Heart left ventricle (tissue), 16 donors: ENCODE measurements at regions not wholly inside any gene's neighbourhood (a gene's known extent, or its start where the extent isn't known, plus 50 kb on each side); places are given as distances from the start of the nearest gene placed in this dataset.
A peak's percentile ranks its signal among the peaks of the same experiment; 100 is the strongest.

Source experiments
- ATAC-seq, 4 donors: fragments of 200-7000 bp; cut with Tn5 transposase; one replicate each; pipeline ENCODE4 v1.9.1; 2020 to 2022; ENCODE audit warnings: moderate library complexity in 4 of 4, mild to moderate bottlenecking in 3 of 4, moderate number of reproducible peaks in 1 of 4
- DNase-seq, 5 donors: peaks; one replicate each; pipeline ENCODE4 v3.0.0-alpha.2; 2020
- H3K27ac ChIP-seq, 12 donors: fragments of 200-600 bp; sonication (generic) in 4 of 12; one replicate each; pipeline versions ENCODE4 v1.5.0 to v1.8.0; 2016 to 2022; ENCODE audit warnings: mild to moderate bottlenecking in 2 of 12
- H3K27me3 ChIP-seq, 9 donors: fragments of 200-600 bp; sonication (generic) in 2 of 9; one replicate each; pipeline versions ENCODE4 v1.5.1 to v1.8.0; 2016 to 2022; ENCODE audit warnings: mild to moderate bottlenecking in 3 of 9
- H3K36me3 ChIP-seq, 9 donors: fragments of 200-600 bp; sonication (generic) in 2 of 9; one replicate each; pipeline versions ENCODE4 v1.5.0 to v1.8.0; 2018 to 2022; ENCODE audit warnings: mild to moderate bottlenecking in 2 of 9
- H3K4me1 ChIP-seq, 12 donors: fragments of 200-600 bp; sonication (generic) in 4 of 12; one replicate each; pipeline versions ENCODE4 v1.5.0 to v1.8.0; 2016 to 2022; ENCODE audit warnings: mild to moderate bottlenecking in 3 of 12
- H3K4me3 ChIP-seq, 12 donors: fragments of 200-600 bp; sonication (generic) in 4 of 12; one replicate each; pipeline versions ENCODE4 v1.5.0 to v1.8.0; 2017 to 2022; ENCODE audit warnings: mild to moderate bottlenecking in 9 of 12, moderate library complexity in 4 of 12
- H3K9me3 ChIP-seq, 12 donors: fragments of 200-600 bp; sonication (generic) in 4 of 12; one replicate each; pipeline versions ENCODE4 v1.5.0 to v1.8.0; 2016 to 2022; ENCODE audit warnings: mild to moderate bottlenecking in 1 of 12
- CTCF ChIP-seq, 12 donors: fragments of 200-600 bp; sonication (generic) in 4 of 12; IDR thresholded peaks; one replicate each; pipeline versions ENCODE4 v1.5.0 to v1.8.0; 2018 to 2022; ENCODE audit warnings: antibody characterized with exemption in 12 of 12, mild to moderate bottlenecking in 5 of 12
- POLR2A ChIP-seq, 2 donors: fragments of 450-650 bp; IDR thresholded peaks; one replicate each; pipeline ENCODE4 v1.6.1; 2017; ENCODE audit warnings: antibody characterized with exemption in 2 of 2, mild to moderate bottlenecking in 2 of 2, moderate library complexity in 2 of 2
- WGBS, 4 donors: extraction: QIAGEN DNeasy Blood & Tissue Kit in 2 of 4; methylation state at CpG; one replicate each; pipeline versions ENCODE4 v1.1.5 to v1.1.7; 2013 to 2018; 5-methylcytosine and 5-hydroxymethylcytosine counted together
- intact Hi-C, 10 donors: fragments of 100-400 bp; cut with DNase I; formaldehyde crosslinking; loops; one replicate each; pipeline versions ENCODE4 v1.11.1 to v1.14.2; 2022
- donor health status: ischemic (EF 13 %, LVEDD 7.1; RV severe dilation, severe dysfunction).
- donor health status: healthy with polysubstance abuse.
- donor health status: DM: no; HTN: yes; CAD: no.
- donor health status: DM: no; HTN: no; CAD: no.
- donor health status: ischemic (EF 25% LVEDD 6.9; RV normal size, moderate dysfunction).
- donor health status: ischemic (EF 25% LVEDD 5.7; RV mildly dilated, moderate dysfunction).
- donor health status: healthy.
- donor health status: DM: yes; HTN: yes; CAD: no.
- donor health status: ischemic (EF 35%, LVEDD 5.7; RV mildly dilated, moderate dysfunction).
- donor health status: nonischemic (EF 11% LVEDD 7.7; RV severe dilation, severe dysfunction).
- donor health status: DM: yes; HTN: yes; CAD: no.
- donor health status: PGD.
- donor health status: ischemic (EF 29% LVEDD 5.4; RV normal size, mild dysfunction).
- donor health status: nonischemic (EF 23%, LVEDD 6.1; RV moderate dilation, normal function).

GRCh38 chr12:93191423-93191822 lies 186.3 kb upstream of the NUDT4 start:
- no peak overlapping the region for H3K4me3 ChIP-seq
- intact Hi-C loops: no loop called here
- no peak for ATAC-seq
- H3K4me1 ChIP-seq: peaks cover 0 to 22% (median 8%) of the 10 kb centered on the region in 12 donors
- H3K36me3 ChIP-seq: no peaks in the 10 kb centered on the region
- DNase-seq: no peak
- no peak for TF ChIP-seq CTCF (IDR thresholded peaks at IDR 0.05)
- TF ChIP-seq POLR2A (IDR thresholded peaks at IDR 0.05): no peak
- peak overlapping the region in 3 of 12 donors; percentile 3 to 57 (median 48) for H3K27ac ChIP-seq
- H3K27me3 ChIP-seq: no peaks in the 10 kb centered on the region
- peaks cover 0 to 9% (median 0%) of the 10 kb centered on the region in 12 donors for H3K9me3 ChIP-seq
- WGBS, 4 donors: 32 to 53% (median 39%) methylated on average over 2 of the region's 2 CpGs

- peak; percentile 45 to 62 (median 48) for ATAC-seq
- Histone ChIP-seq H3K9me3 (peaks cover 0 to 9% (median 0%) of the 10 kb centered on the region in 12 donors), H3K4me3 (no peak overlapping the region), H3K27ac (peak overlapping the region in 4 of 12 donors; percentile 3 to 57 (median 30)), H3K36me3 (no peaks in the 10 kb centered on the region), H3K4me1 (peaks cover 0 to 24% (median 8%) of the 10 kb centered on the region in 12 donors), H3K27me3 (no peaks in the 10 kb centered on the region)
- no peak for DNase-seq
- intact Hi-C loops: no loop called here
- no peak for TF ChIP-seq POLR2A (IDR thresholded peaks at IDR 0.05)
- 43 to 62% (median 50%) methylated on average over 8 of the region's 8 CpGs for WGBS, 4 donors
Observed at GRCh38 chr12:93191956-93192355, 185.8 kb upstream of the NUDT4 start.

- Histone ChIP-seq H3K27ac (no peak overlapping the region), H3K4me1 (peaks cover 0 to 30% (median 10%) of the 10 kb centered on the region in 12 donors), H3K36me3 (no peaks in the 10 kb centered on the region), H3K4me3 (no peak overlapping the region), H3K9me3 (peaks cover 0 to 9% (median 0%) of the 10 kb centered on the region in 12 donors), H3K27me3 (no peaks in the 10 kb centered on the region)
- intact Hi-C loops: no loop called here
- WGBS, 4 donors: 94 to 98% (median 96%) methylated on average over 1 of the region's 1 CpG
- ATAC-seq (no peak), DNase-seq (no peak)
- TF ChIP-seq POLR2A (IDR thresholded peaks at IDR 0.05) (no peak), CTCF (IDR thresholded peaks at IDR 0.05) (no peak)
Observed at GRCh38 chr12:93192878-93193277, 184.8 kb upstream of the NUDT4 start.

GRCh38 chr12:93195511-93195910 lies 182.2 kb upstream of the NUDT4 start:
- Histone ChIP-seq H3K27ac (no peak overlapping the region), H3K36me3 (no peaks in the 10 kb centered on the region), H3K4me1 (peaks cover 0 to 31% (median 10%) of the 10 kb centered on the region in 12 donors), H3K9me3 (peaks cover 0 to 9% (median 0%) of the 10 kb centered on the region in 12 donors), H3K4me3 (no peak overlapping the region), H3K27me3 (no peaks in the 10 kb centered on the region)
- no peak for ATAC-seq
- WGBS, 4 donors: 32 to 37% (median 34%) methylated on average over 4 of the region's 4 CpGs
- TF ChIP-seq POLR2A (IDR thresholded peaks at IDR 0.05): no peak
- TF ChIP-seq CTCF (IDR thresholded peaks at IDR 0.05): no peak
- intact Hi-C loops: no loop called here
- DNase-seq: no peak

- ATAC-seq (no peak), DNase-seq (no peak)
- peak overlapping the region in 1 of 12 donors; percentile 32 for H3K27ac ChIP-seq
Observed at GRCh38 chr12:93197067-93197593, 180.6 kb upstream of the NUDT4 start.

More at GRCh38 chr12:93197067-93197593, 180.6 kb upstream of the NUDT4 start:
- Histone ChIP-seq H3K9me3 (peaks cover 0 to 9% (median 0%) of the 10 kb centered on the region in 12 donors), H3K27me3 (no peaks in the 10 kb centered on the region), H3K4me3 (no peak overlapping the region), H3K4me1 (peaks cover 0 to 20% (median 2%) of the 10 kb centered on the region in 12 donors), H3K36me3 (no peaks in the 10 kb centered on the region)
- 87 to 94% (median 91%) methylated on average over 1 of the region's 1 CpG for WGBS, 4 donors
- intact Hi-C loops: no loop called here
- no peak for TF ChIP-seq POLR2A (IDR thresholded peaks at IDR 0.05)
